ENCODE measurements at regions not wholly inside any gene's neighbourhood (a gene's known extent, or its start where the extent isn't known, plus 50 kb on each side); places are given as distances from the start of the nearest gene placed in this dataset.
"Not testable (repeated sequence)": the region's sequence is repeated elsewhere in the genome, so short reads cannot be mapped to it uniquely, and the experiment has no call there.

DNA sequence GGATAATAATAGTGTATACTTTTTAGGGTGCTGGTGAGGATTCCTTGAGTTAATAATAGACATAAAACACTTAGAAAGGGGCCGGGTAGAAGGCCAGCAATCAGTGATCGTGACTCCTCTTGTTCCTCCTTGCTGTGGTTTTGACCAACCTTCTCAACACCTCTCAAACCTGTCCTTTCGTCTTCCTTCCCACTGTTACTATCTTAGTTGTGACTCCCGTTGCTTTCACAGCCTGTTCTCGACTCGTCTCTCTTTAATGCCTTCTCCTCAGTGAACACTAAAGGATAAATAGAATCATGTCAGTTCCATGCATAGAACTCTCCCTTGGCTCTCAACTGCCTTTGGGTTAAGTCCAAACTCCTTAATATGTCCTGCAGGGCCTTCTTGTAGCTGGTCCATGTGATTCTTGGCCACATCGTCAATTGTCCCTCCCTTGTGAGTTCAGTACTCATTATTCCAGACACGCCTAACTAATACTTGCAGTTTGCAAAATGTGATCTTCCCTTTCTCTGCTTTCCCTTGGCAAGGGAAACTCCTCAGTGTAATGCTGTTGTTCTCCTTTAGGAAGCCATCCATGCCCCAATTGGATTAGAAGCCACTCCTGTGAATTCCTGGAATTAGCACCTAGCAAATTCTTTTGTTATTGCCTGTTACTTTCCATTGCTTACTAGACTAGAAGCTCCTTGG lies 164.9 kb downstream of the UTRN start:
- no peaks in the 10 kb centered on the region; the same call in 1 of the 2 replicates for H3K36me3 ChIP-seq (ENCODE audit: control insufficient read depth, insufficient read depth, low read length)
- H3K27ac ChIP-seq (ENCODE audit: low read length), result no peak overlapping the region
- no peaks in the 10 kb centered on the region for H3K4me1 ChIP-seq (ENCODE audit: control insufficient read depth, insufficient read depth, low read length)
- WGBS (ENCODE audit: insufficient coverage, insufficient read length), result no CpG with 5 or more reads among the region's 8 CpGs
- no peaks in the 10 kb centered on the region for H3K27me3 ChIP-seq (ENCODE audit: control insufficient read depth, insufficient read depth, low read length)
- no peak for DNase-seq (ENCODE audit: low read depth, low spot score)
- H3K9me3 ChIP-seq (ENCODE audit: control insufficient read depth, insufficient read depth, low read length), result no peaks in the 10 kb centered on the region
- H3K4me3 ChIP-seq (ENCODE audit: low read length), result no peak overlapping the region

GRCh38 chr6:144460327-144461095 lies 175.4 kb downstream of the UTRN start:
- H3K36me3 ChIP-seq (ENCODE audit: control insufficient read depth, insufficient read depth, low read length), result no peaks in the 10 kb centered on the region

GRCh38 chr6:144462058-144462457 lies 176.9 kb downstream of the UTRN start:
- no peaks in the 10 kb centered on the region for H3K9me3 ChIP-seq (ENCODE audit: control insufficient read depth, insufficient read depth, low read length)
- H3K4me1 ChIP-seq (ENCODE audit: control insufficient read depth, insufficient read depth, low read length), result no peaks in the 10 kb centered on the region
- WGBS (ENCODE audit: insufficient coverage, insufficient read length), result no CpG with 5 or more reads among the region's 3 CpGs
- H3K27me3 ChIP-seq (ENCODE audit: control insufficient read depth, insufficient read depth, low read length), result no peaks in the 10 kb centered on the region
- H3K4me3 ChIP-seq (ENCODE audit: low read length), result no peak overlapping the region
- no peaks in the 10 kb centered on the region for H3K36me3 ChIP-seq (ENCODE audit: control insufficient read depth, insufficient read depth, low read length)
- no peak overlapping the region for H3K27ac ChIP-seq (ENCODE audit: low read length)
- DNase-seq (ENCODE audit: low read depth, low spot score), result no peak

More at GRCh38 chr6:144460327-144461095, 175.4 kb downstream of the UTRN start:
- WGBS (ENCODE audit: insufficient coverage, insufficient read length), result no CpG with 5 or more reads among the region's 5 CpGs
- no peaks in the 10 kb centered on the region for H3K9me3 ChIP-seq (ENCODE audit: control insufficient read depth, insufficient read depth, low read length)
- no peaks in the 10 kb centered on the region for H3K4me1 ChIP-seq (ENCODE audit: control insufficient read depth, insufficient read depth, low read length)
- H3K27ac ChIP-seq (ENCODE audit: low read length), result no peak overlapping the region
- no peak overlapping the region for H3K4me3 ChIP-seq (ENCODE audit: low read length)
- no peaks in the 10 kb centered on the region for H3K27me3 ChIP-seq (ENCODE audit: control insufficient read depth, insufficient read depth, low read length)
- DNase-seq (ENCODE audit: low read depth, low spot score), result no peak

- H3K4me1 ChIP-seq (ENCODE audit: control insufficient read depth, insufficient read depth, low read length), result no peaks in the 10 kb centered on the region; the same call in 1 of the 2 replicates
- H3K36me3 ChIP-seq (ENCODE audit: control insufficient read depth, insufficient read depth, low read length), result peaks cover 3% of the 10 kb centered on the region; the same call in 1 of the 2 replicates
- H3K27me3 ChIP-seq (ENCODE audit: control insufficient read depth, insufficient read depth, low read length), result no peaks in the 10 kb centered on the region
- no peak overlapping the region for H3K27ac ChIP-seq (ENCODE audit: low read length)
- DNase-seq (ENCODE audit: low read depth, low spot score), result no peak
- H3K4me3 ChIP-seq (ENCODE audit: low read length), result no peak overlapping the region
- no CpG with 5 or more reads among the region's 2 CpGs for WGBS (ENCODE audit: insufficient coverage, insufficient read length)
- H3K9me3 ChIP-seq (ENCODE audit: control insufficient read depth, insufficient read depth, low read length), result no peaks in the 10 kb centered on the region
These were observed 181.6 kb downstream of the UTRN start for GRCh38 chr6:144466716-144467115.

DNA sequence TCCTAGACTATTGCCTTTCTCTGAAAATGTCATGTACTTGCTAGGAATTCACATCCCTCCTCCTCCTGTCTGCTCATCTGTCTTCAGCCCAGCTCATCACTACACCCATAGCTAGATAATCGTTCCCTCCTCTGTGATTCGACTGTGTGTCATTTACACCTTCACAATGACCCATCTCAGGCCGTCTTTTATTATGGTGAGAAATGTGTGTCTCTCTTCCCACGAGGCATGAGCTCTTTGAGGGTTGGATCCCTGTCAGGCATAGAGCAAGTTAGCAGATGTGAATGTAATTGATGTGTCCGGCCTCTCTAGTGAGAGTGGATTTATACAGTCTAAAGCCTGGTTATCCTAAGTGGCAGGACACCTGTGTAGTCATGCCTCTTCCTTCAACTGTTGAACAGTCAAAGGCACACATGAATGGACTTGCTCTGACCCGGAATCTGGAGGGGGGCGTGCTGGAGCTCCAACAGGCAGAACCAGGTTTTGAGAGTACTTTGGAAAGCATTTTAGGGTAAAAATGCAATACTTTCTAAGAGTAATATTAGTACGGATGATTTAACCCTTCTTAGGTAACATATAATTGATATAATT lies 182.1 kb downstream of the UTRN start:
- H3K4me3 ChIP-seq (ENCODE audit: low read length), result no peak overlapping the region
- H3K27ac ChIP-seq (ENCODE audit: low read length), result no peak overlapping the region
- DNase-seq (ENCODE audit: low read depth, low spot score), result no peak
- H3K27me3 ChIP-seq (ENCODE audit: control insufficient read depth, insufficient read depth, low read length), result no peaks in the 10 kb centered on the region
- H3K4me1 ChIP-seq (ENCODE audit: control insufficient read depth, insufficient read depth, low read length), result no peaks in the 10 kb centered on the region; the same call in 1 of the 2 replicates
- peaks cover 3% of the 10 kb centered on the region; the same call in 1 of the 2 replicates for H3K36me3 ChIP-seq (ENCODE audit: control insufficient read depth, insufficient read depth, low read length)
- H3K9me3 ChIP-seq (ENCODE audit: control insufficient read depth, insufficient read depth, low read length), result no peaks in the 10 kb centered on the region
- no CpG with 5 or more reads among the region's 8 CpGs for WGBS (ENCODE audit: insufficient coverage, insufficient read length)

DNA sequence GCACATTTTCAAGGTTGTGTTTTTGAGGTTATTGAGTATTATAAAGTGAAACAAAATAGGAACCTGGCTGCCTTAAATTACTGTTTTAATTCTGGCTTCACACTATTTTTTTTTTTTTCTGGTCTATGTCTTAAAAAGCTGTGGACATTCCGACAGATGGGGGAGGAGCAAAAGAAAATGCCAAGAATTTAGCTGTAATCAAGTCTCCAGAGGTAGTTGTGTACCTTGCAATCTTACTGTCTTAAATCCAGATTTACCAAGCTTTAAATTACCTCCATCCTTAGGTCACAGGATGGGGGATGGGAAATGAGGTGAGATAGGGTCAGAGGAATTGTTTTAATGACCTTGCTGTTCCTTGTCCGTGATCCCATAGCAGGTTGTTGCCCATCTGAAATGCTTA lies 182.8 kb downstream of the UTRN start:
- no peak for DNase-seq (ENCODE audit: low read depth, low spot score)

DNA sequence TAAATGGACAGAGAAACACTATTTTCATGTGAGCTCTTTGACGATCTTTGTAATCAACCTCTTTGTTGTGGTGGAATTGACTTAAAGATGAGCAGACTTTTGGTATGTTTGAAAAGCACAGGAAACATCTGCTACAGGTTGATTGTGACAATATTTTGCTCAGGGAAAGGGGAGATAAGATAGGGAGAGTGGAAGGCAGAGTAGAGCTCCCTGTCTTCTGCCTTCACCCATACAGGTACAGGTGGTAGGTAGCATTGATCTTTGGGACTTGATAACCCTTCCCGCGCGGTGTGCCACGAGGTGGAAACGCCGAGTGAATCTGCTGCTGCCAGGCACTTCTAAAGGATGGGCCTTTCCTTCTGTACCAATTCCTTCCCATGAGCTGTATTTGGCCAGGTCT lies 183.6 kb downstream of the UTRN start:
- WGBS (ENCODE audit: insufficient coverage, insufficient read length), result no CpG with 5 or more reads among the region's 7 CpGs
- Histone ChIP-seq H3K27me3 (ENCODE audit: control insufficient read depth, insufficient read depth, low read length) (no peaks in the 10 kb centered on the region), H3K9me3 (ENCODE audit: control insufficient read depth, insufficient read depth, low read length) (no peaks in the 10 kb centered on the region), H3K27ac (ENCODE audit: low read length) (no peak overlapping the region), H3K36me3 (ENCODE audit: control insufficient read depth, insufficient read depth, low read length) (peaks cover 3% of the 10 kb centered on the region; the same call in 1 of the 2 replicates), H3K4me3 (ENCODE audit: low read length) (no peak overlapping the region), H3K4me1 (ENCODE audit: control insufficient read depth, insufficient read depth, low read length) (no peaks in the 10 kb centered on the region; the same call in 1 of the 2 replicates)
- no peak for DNase-seq (ENCODE audit: low read depth, low spot score)

More for the DNA sequence above, 182.8 kb downstream of the UTRN start:
- peaks cover 3% of the 10 kb centered on the region; the same call in 1 of the 2 replicates for H3K36me3 ChIP-seq (ENCODE audit: control insufficient read depth, insufficient read depth, low read length)
- no CpG with 5 or more reads among the region's 2 CpGs for WGBS (ENCODE audit: insufficient coverage, insufficient read length)
- no peak overlapping the region for H3K27ac ChIP-seq (ENCODE audit: low read length)
- H3K4me3 ChIP-seq (ENCODE audit: low read length), result no peak overlapping the region
- H3K27me3 ChIP-seq (ENCODE audit: control insufficient read depth, insufficient read depth, low read length), result no peaks in the 10 kb centered on the region
- H3K4me1 ChIP-seq (ENCODE audit: control insufficient read depth, insufficient read depth, low read length), result no peaks in the 10 kb centered on the region; the same call in 1 of the 2 replicates
- no peaks in the 10 kb centered on the region for H3K9me3 ChIP-seq (ENCODE audit: control insufficient read depth, insufficient read depth, low read length)

DNA sequence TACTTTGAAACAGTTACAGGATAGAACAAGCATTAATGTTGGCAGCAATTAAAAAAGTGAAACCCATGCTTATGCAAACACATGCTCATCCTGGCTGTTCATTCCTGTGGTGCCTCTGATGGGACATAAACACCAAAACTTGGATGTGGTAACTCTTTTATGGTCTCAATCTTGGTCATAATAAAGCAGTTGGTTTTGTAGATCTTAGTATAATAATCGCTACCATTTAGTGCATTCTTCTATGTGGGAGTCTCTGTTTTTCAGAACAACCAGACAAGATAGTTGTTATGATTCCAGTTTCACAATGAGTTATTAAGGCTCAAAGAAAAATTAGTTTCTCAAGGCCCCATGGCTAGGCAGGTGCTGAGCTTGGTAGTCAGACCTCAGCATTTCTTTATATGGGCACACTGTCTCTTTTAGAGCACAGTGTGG lies 184.0 kb downstream of the UTRN start:
- H3K4me3 ChIP-seq (ENCODE audit: low read length), result no peak overlapping the region
- no peaks in the 10 kb centered on the region for H3K9me3 ChIP-seq (ENCODE audit: control insufficient read depth, insufficient read depth, low read length)
- DNase-seq (ENCODE audit: low read depth, low spot score), result no peak
- no peak overlapping the region for H3K27ac ChIP-seq (ENCODE audit: low read length)
- no peaks in the 10 kb centered on the region for H3K27me3 ChIP-seq (ENCODE audit: control insufficient read depth, insufficient read depth, low read length)
- H3K36me3 ChIP-seq (ENCODE audit: control insufficient read depth, insufficient read depth, low read length), result peaks cover 3% of the 10 kb centered on the region; the same call in 1 of the 2 replicates
- no CpG with 5 or more reads among the region's 1 CpG for WGBS (ENCODE audit: insufficient coverage, insufficient read length)
- H3K4me1 ChIP-seq (ENCODE audit: control insufficient read depth, insufficient read depth, low read length), result no peaks in the 10 kb centered on the region; the same call in 1 of the 2 replicates

DNA sequence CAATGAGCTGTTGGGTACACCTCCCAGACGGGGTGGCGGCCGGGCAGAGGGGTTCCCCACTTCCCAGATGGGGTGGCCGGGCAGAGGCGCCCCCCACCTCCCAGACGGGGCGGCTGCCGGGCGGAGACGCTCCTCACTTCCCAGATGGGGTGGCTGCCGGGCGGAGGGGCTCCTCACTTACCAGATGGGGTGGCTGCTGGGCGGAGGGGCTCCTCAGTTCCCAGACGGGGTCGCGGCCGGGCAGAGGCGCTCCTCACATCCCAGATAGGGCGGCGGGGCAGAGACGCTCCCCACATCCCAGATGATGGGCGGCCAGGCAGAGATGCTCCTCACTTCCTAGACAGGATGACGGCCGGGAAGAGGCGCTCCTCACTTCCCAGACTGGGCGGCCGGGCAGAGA lies 185.1 kb downstream of the UTRN start:
- DNase-seq (ENCODE audit: low read depth, low spot score); H3K36me3 ChIP-seq (ENCODE audit: control insufficient read depth, insufficient read depth, low read length); H3K4me3 ChIP-seq (ENCODE audit: low read length); H3K27ac ChIP-seq (ENCODE audit: low read length); H3K4me1 ChIP-seq (ENCODE audit: control insufficient read depth, insufficient read depth, low read length); H3K27me3 ChIP-seq (ENCODE audit: control insufficient read depth, insufficient read depth, low read length); H3K9me3 ChIP-seq (ENCODE audit: control insufficient read depth, insufficient read depth, low read length): not testable (repeated sequence)
- no CpG with 5 or more reads among the region's 27 CpGs for WGBS (ENCODE audit: insufficient coverage, insufficient read length)

DNA sequence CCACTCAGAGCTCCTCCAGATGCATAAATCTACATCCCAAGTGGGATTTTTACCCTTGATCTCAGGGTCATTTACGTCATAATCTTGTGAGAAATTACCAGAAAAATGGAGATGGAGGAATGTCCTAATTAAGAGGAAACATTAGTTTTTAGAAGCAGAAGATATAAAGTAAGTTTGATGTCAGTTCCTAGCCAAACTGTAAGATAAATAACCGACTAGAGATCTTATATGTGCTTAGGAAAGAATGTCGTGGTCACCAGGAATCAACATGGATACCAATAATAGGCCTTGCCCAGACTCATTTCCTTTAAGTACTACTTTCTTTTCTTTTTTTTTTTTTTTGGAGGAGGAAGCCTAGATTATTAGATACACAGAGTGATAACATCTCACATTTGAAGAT lies 186.9 kb downstream of the UTRN start:
- H3K36me3 ChIP-seq (ENCODE audit: control insufficient read depth, insufficient read depth, low read length), result peaks cover 3% of the 10 kb centered on the region; the same call in 1 of the 2 replicates
- H3K9me3 ChIP-seq (ENCODE audit: control insufficient read depth, insufficient read depth, low read length), result no peaks in the 10 kb centered on the region
- WGBS (ENCODE audit: insufficient coverage, insufficient read length), result no CpG with 5 or more reads among the region's 3 CpGs
- no peaks in the 10 kb centered on the region for H3K27me3 ChIP-seq (ENCODE audit: control insufficient read depth, insufficient read depth, low read length)
- H3K4me3 ChIP-seq (ENCODE audit: low read length), result no peak overlapping the region
- DNase-seq (ENCODE audit: low read depth, low spot score), result no peak
- no peaks in the 10 kb centered on the region; the same call in 1 of the 2 replicates for H3K4me1 ChIP-seq (ENCODE audit: control insufficient read depth, insufficient read depth, low read length)
- H3K27ac ChIP-seq (ENCODE audit: low read length), result no peak overlapping the region

Measured in iPS DF 6.9 (cell line).